Neural cell (in vitro differentiated cells): ENCODE measurements at regions not wholly inside any gene's neighbourhood (a gene's known extent, or its start where the extent isn't known, plus 50 kb on each side); places are given as distances from the start of the nearest gene placed in this dataset.

ENCODE experiments used
- H2AFZ ChIP-seq: fragments of 200-600, 300-800 bp; sonication (generic), shearing (Covaris generic); 2 replicates; pipeline ENCODE4 v1.6.0; 2014; ENCODE audit warnings: low read depth, mild to moderate bottlenecking, antibody characterized with exemption, low read length, moderate library complexity
- H3F3A ChIP-seq: fragments of 200-600 bp; shearing (Covaris generic); 2 replicates; pipeline ENCODE4 v1.6.1; 2016; ENCODE audit warnings: mild to moderate bottlenecking, moderate library complexity, mixed read lengths, antibody characterized with exemption, low read length; ENCODE audit not compliant: insufficient read depth, poor library complexity, severe bottlenecking
- H3K27ac ChIP-seq: fragments of 200-600, 300-800 bp; sonication (generic), shearing (Covaris generic); 2 replicates; pipeline ENCODE4 v1.5.1; 2014; ENCODE audit warnings: mild to moderate bottlenecking, low read length, moderate library complexity
- H3K27me3 ChIP-seq: fragments of 300-800, 200-600 bp; sonication (generic), shearing (Covaris generic); 2 replicates; pipeline ENCODE4 v1.6.0; 2014; ENCODE audit warnings: mild to moderate bottlenecking, low read depth, low read length, moderate library complexity; ENCODE audit not compliant: insufficient read depth
- H3K36me3 ChIP-seq: fragments of 300-800, 200-600 bp; sonication (generic), shearing (Covaris generic); 2 replicates; pipeline ENCODE4 v1.5.1; 2014; ENCODE audit warnings: mild to moderate bottlenecking, antibody characterized with exemption, low read length, moderate library complexity; ENCODE audit not compliant: insufficient read depth
- H3K4me2 ChIP-seq: fragments of 300-800, 200-600 bp; sonication (generic), shearing (Covaris generic); 2 replicates; pipeline ENCODE4 v1.6.0; 2014; ENCODE audit warnings: mild to moderate bottlenecking, low read length
- H3K4me3 ChIP-seq: fragments of 300-800, 200-600 bp; sonication (generic), shearing (Covaris generic); 2 replicates; pipeline ENCODE4 v1.5.1; 2014; ENCODE audit warnings: mild to moderate bottlenecking, low read length, moderate library complexity
- H3K79me2 ChIP-seq: fragments of 200-600 bp; shearing (Covaris generic); replicated peaks from 2 replicates; pipeline ENCODE4 v1.6.0; 2014; ENCODE audit warnings: mild to moderate bottlenecking, low read length, moderate library complexity; ENCODE audit not compliant: insufficient read depth
- H3K9ac ChIP-seq: fragments of 300-800, 200-600 bp; sonication (generic), shearing (Covaris generic); 2 replicates; pipeline ENCODE4 v1.6.1; 2016; ENCODE audit warnings: mild to moderate bottlenecking, low read length, mixed read lengths
- H3K9me2 ChIP-seq: fragments of 200-600 bp; shearing (Covaris generic); 2 replicates; pipeline ENCODE4 v1.6.1; 2016; ENCODE audit warnings: mild to moderate bottlenecking, low read length, mixed read lengths; ENCODE audit not compliant: insufficient read depth
- H3K9me3 ChIP-seq: fragments of 200-600, 300-800 bp; sonication (generic), shearing (Covaris generic); 2 replicates; pipeline ENCODE4 v1.6.1; 2016; ENCODE audit warnings: mild to moderate bottlenecking, mixed run types, low read length, moderate library complexity, mixed read lengths
- H4K20me1 ChIP-seq: fragments of 200-600 bp; shearing (Covaris generic); 2 replicates; pipeline ENCODE4 v1.6.1; 2016; ENCODE audit warnings: mild to moderate bottlenecking, mixed run types; ENCODE audit not compliant: insufficient read depth
- EP300 ChIP-seq: fragments of 450-650 bp; conservative IDR thresholded peaks from 2 replicates; pipeline ENCODE4 v1.6.1; 2014; ENCODE audit warnings: antibody characterized with exemption, mild to moderate bottlenecking, moderate library complexity; ENCODE audit not compliant: poor library complexity, severe bottlenecking
- EZH2 ChIP-seq: fragments of 200-600, 300-800 bp; shearing (Covaris generic), sonication (generic); IDR thresholded peaks from 2 replicates; pipeline ENCODE4 v1.6.1; 2014; ENCODE audit warnings: antibody characterized with exemption, low read length, borderline replicate concordance, mild to moderate bottlenecking; ENCODE audit not compliant: insufficient read depth, poor library complexity, severe bottlenecking
- MXI1 ChIP-seq: fragments of 450-650 bp; conservative IDR thresholded peaks from 2 replicates; pipeline ENCODE4 v1.6.1; 2014; ENCODE audit warnings: antibody characterized with exemption, mild to moderate bottlenecking; ENCODE audit not compliant: poor library complexity, severe bottlenecking
- POLR2AphosphoS5 ChIP-seq: IDR thresholded peaks from 2 replicates; pipeline ENCODE4 v1.6.1; 2012
- RAD21 ChIP-seq: fragments of 450-650 bp; conservative IDR thresholded peaks from 2 replicates; pipeline ENCODE4 v1.6.1; 2014; ENCODE audit warnings: antibody characterized with exemption, mild to moderate bottlenecking, moderate library complexity
- SMC3 ChIP-seq: fragments of 450-650 bp; conservative IDR thresholded peaks from 2 replicates; pipeline ENCODE4 v1.6.1; 2014; ENCODE audit warnings: antibody characterized with exemption, mild to moderate bottlenecking, moderate library complexity; ENCODE audit not compliant: poor library complexity
- TAF1 ChIP-seq: IDR thresholded peaks from 2 replicates; pipeline ENCODE4 v1.6.1; 2012; ENCODE audit warnings: low read depth
- TF ChIP-seq, protein P1 (sequence below): IDR thresholded peaks from 2 replicates; pipeline ENCODE4 v1.6.1; 2012; ENCODE audit warnings: borderline replicate concordance
- TF ChIP-seq, protein P2 (sequence below): fragments of 450-650 bp; IDR thresholded peaks from 2 replicates; pipeline ENCODE4 v1.5.1; 2014; ENCODE audit warnings: antibody characterized with exemption, mild to moderate bottlenecking, moderate library complexity; ENCODE audit not compliant: poor library complexity, severe bottlenecking

DNA sequence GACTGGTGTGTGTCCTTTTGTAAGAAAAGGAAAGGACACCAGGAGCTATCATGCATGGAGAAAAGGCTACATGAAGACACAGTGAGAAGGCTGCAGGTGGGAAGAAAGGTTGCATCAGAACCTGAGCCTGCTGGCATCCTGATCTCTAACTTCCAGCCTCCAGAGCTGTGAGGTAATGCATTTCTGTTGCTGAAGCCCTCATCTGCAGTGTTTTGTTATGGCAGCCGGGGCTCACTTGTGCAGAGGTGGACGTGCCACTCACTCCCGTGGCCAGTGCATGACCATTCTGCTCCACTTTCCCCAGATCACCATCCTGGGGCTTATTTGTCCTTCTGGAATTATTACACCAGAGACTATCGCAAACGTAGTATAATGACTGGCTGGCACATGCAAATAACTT lies 155.3 kb downstream of the IRS2 start:
- H3F3A ChIP-seq, result no peaks in the 10 kb centered on the region
- H3K27me3 ChIP-seq, result no peaks in the 10 kb centered on the region
- no peaks in the 10 kb centered on the region for H3K36me3 ChIP-seq
- no peaks in the 10 kb centered on the region for H3K9me3 ChIP-seq
- no peaks in the 10 kb centered on the region for H4K20me1 ChIP-seq
- no peaks in the 10 kb centered on the region for H3K9me2 ChIP-seq
- H3K79me2 ChIP-seq, result no peaks in the 10 kb centered on the region
- H3K9ac ChIP-seq, result no peak overlapping the region
- H3K27ac ChIP-seq, result no peak overlapping the region
- no peak overlapping the region for H3K4me2 ChIP-seq
- no peak overlapping the region for H3K4me3 ChIP-seq
- no peak overlapping the region for H2AFZ ChIP-seq
- TF ChIP-seq EP300, result no peak
- TF ChIP-seq, protein P1, sequence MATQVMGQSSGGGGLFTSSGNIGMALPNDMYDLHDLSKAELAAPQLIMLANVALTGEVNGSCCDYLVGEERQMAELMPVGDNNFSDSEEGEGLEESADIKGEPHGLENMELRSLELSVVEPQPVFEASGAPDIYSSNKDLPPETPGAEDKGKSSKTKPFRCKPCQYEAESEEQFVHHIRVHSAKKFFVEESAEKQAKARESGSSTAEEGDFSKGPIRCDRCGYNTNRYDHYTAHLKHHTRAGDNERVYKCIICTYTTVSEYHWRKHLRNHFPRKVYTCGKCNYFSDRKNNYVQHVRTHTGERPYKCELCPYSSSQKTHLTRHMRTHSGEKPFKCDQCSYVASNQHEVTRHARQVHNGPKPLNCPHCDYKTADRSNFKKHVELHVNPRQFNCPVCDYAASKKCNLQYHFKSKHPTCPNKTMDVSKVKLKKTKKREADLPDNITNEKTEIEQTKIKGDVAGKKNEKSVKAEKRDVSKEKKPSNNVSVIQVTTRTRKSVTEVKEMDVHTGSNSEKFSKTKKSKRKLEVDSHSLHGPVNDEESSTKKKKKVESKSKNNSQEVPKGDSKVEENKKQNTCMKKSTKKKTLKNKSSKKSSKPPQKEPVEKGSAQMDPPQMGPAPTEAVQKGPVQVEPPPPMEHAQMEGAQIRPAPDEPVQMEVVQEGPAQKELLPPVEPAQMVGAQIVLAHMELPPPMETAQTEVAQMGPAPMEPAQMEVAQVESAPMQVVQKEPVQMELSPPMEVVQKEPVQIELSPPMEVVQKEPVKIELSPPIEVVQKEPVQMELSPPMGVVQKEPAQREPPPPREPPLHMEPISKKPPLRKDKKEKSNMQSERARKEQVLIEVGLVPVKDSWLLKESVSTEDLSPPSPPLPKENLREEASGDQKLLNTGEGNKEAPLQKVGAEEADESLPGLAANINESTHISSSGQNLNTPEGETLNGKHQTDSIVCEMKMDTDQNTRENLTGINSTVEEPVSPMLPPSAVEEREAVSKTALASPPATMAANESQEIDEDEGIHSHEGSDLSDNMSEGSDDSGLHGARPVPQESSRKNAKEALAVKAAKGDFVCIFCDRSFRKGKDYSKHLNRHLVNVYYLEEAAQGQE, result no peak
- TF ChIP-seq, protein P2, sequence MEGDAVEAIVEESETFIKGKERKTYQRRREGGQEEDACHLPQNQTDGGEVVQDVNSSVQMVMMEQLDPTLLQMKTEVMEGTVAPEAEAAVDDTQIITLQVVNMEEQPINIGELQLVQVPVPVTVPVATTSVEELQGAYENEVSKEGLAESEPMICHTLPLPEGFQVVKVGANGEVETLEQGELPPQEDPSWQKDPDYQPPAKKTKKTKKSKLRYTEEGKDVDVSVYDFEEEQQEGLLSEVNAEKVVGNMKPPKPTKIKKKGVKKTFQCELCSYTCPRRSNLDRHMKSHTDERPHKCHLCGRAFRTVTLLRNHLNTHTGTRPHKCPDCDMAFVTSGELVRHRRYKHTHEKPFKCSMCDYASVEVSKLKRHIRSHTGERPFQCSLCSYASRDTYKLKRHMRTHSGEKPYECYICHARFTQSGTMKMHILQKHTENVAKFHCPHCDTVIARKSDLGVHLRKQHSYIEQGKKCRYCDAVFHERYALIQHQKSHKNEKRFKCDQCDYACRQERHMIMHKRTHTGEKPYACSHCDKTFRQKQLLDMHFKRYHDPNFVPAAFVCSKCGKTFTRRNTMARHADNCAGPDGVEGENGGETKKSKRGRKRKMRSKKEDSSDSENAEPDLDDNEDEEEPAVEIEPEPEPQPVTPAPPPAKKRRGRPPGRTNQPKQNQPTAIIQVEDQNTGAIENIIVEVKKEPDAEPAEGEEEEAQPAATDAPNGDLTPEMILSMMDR, result no peak
- no peak for TF ChIP-seq EZH2
- no peak for TF ChIP-seq MXI1
- TF ChIP-seq POLR2AphosphoS5, result no peak
- TF ChIP-seq SMC3, result no peak
- TF ChIP-seq RAD21, result no peak
- no peak for TF ChIP-seq TAF1

DNA sequence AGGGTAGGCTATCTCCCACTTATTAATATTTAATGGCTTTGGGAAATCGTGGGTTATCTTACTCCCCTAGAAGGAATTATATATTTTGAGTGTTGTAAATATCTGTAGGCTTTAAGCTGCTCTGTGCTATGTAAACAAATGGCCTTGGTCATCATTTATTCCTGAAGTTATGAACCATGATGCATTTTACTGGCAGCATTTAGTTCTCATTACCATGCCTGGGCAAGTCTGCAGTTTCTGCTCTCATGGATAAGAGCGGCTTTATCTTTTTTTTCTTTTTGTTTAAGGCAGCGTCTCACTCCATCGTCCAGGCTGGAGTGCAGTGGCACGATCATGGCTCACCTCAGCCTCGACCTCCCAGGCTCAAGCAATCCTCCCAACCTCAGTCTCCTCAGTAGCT lies 156.1 kb downstream of the IRS2 start:
- no peaks in the 10 kb centered on the region for H3K36me3 ChIP-seq
- no peaks in the 10 kb centered on the region for H4K20me1 ChIP-seq
- TF ChIP-seq EZH2 (no peak), TAF1 (no peak), POLR2AphosphoS5 (no peak), EP300 (no peak), RAD21 (no peak), MXI1 (no peak), SMC3 (no peak)
- TF ChIP-seq, protein P1, result no peak
- TF ChIP-seq, protein P2, result no peak
- no peak overlapping the region for H3K9ac ChIP-seq
- no peaks in the 10 kb centered on the region for H3K79me2 ChIP-seq
- no peaks in the 10 kb centered on the region for H3K9me3 ChIP-seq
- H3K4me2 ChIP-seq, result no peak overlapping the region
- no peak overlapping the region for H3K27ac ChIP-seq
- no peak overlapping the region for H3K4me3 ChIP-seq
- no peaks in the 10 kb centered on the region for H3F3A ChIP-seq
- H3K27me3 ChIP-seq, result no peaks in the 10 kb centered on the region
- no peaks in the 10 kb centered on the region for H3K9me2 ChIP-seq
- no peak overlapping the region for H2AFZ ChIP-seq
